HG03097 (cell line): ENCODE measurements at regions not wholly inside any gene's neighbourhood (a gene's known extent, or its start where the extent isn't known, plus 50 kb on each side); places are given as distances from the start of the nearest gene placed in this dataset.
"Not testable (repeated sequence)": the region's sequence is repeated elsewhere in the genome, so short reads cannot be mapped to it uniquely, and the experiment has no call there.

Source experiments
- ATAC-seq: cut with Tn5 transposase; IDR thresholded peaks from one replicate; pipeline ENCODE4 v1.9.1; 2021; ENCODE audit not compliant: unreplicated experiment, low FRiP score

GRCh38 chrX:776061-776460, 145.5 kb downstream of the SHOX start:
- no peak for ATAC-seq

GRCh38 chrX:774536-774935, 143.9 kb downstream of the SHOX start:
- ATAC-seq: no peak

GRCh38 chrX:773292-774025, 142.9 kb downstream of the SHOX start:
- ATAC-seq: no peak

- no peak for ATAC-seq
Measured at GRCh38 chrX:771536-771935, 140.9 kb downstream of the SHOX start.

GRCh38 chrX:769796-770195, 139.2 kb downstream of the SHOX start:
- no peak for ATAC-seq

- ATAC-seq: no peak
Measured at GRCh38 chrX:768596-768995, 138.0 kb downstream of the SHOX start.

GRCh38 chrX:758917-759316, 128.3 kb downstream of the SHOX start:
- ATAC-seq: no peak

GRCh38 chrX:750812-751211, 120.2 kb downstream of the SHOX start:
- no peak for ATAC-seq

- ATAC-seq: no peak
Measured at GRCh38 chrX:750263-750662, 119.7 kb downstream of the SHOX start.

- no peak for ATAC-seq
Measured at GRCh38 chrX:747176-747575, 116.6 kb downstream of the SHOX start.

- ATAC-seq: no peak
Measured at GRCh38 chrX:739611-740010, 109.0 kb downstream of the SHOX start.

GRCh38 chrX:737021-737420, 106.4 kb downstream of the SHOX start:
- not testable (repeated sequence) for ATAC-seq

- no peak for ATAC-seq
Measured at GRCh38 chrX:734362-734761, 103.8 kb downstream of the SHOX start.

GRCh38 chrX:733961-734360, 103.4 kb downstream of the SHOX start:
- no peak for ATAC-seq

GRCh38 chrX:729583-730409, 99.2 kb downstream of the SHOX start:
- ATAC-seq: no peak

GRCh38 chrX:729101-729500, 98.5 kb downstream of the SHOX start:
- ATAC-seq: not testable (repeated sequence)

GRCh38 chrX:728639-729038, 98.0 kb downstream of the SHOX start:
- ATAC-seq: not testable (repeated sequence)

- ATAC-seq: no peak
Measured at GRCh38 chrX:727738-728621, 97.4 kb downstream of the SHOX start.

- ATAC-seq: no peak
Measured at GRCh38 chrX:725971-726370, 95.4 kb downstream of the SHOX start.

- no peak for ATAC-seq
Measured at GRCh38 chrX:724256-724655, 93.7 kb downstream of the SHOX start.

- ATAC-seq: no peak
Measured at GRCh38 chrX:723781-724180, 93.2 kb downstream of the SHOX start.
